Liver (tissue), 8 donors: ENCODE measurements at regions not wholly inside any gene's neighbourhood (a gene's known extent, or its start where the extent isn't known, plus 50 kb on each side); places are given as distances from the start of the nearest gene placed in this dataset.

ENCODE experiments used
- DNase-seq: peaks from one replicate; pipeline ENCODE4 v3.0.0-alpha.2; 2017; ENCODE audit warnings: low spot score
- H3K27ac ChIP-seq, 2 donors: one replicate each; pipeline ENCODE4 v1.7.0; 2013; ENCODE audit warnings: inconsistent platforms in 2 of 2, low read length in 2 of 2, control low read depth in 1 of 2, low read depth in 1 of 2, mild to moderate bottlenecking in 1 of 2
- H3K27me3 ChIP-seq, 4 donors: one replicate each; pipeline versions ENCODE4 v1.6.1 to v1.7.0; 2013; ENCODE audit warnings: low read length in 3 of 4, inconsistent platforms in 1 of 4, mild to moderate bottlenecking in 1 of 4, moderate library complexity in 1 of 4; ENCODE audit not compliant: control insufficient read depth in 4 of 4, insufficient read depth in 4 of 4
- H3K36me3 ChIP-seq, 4 donors: one replicate each; pipeline versions ENCODE4 v1.6.1 to v1.7.0; 2013; ENCODE audit warnings: low read length in 3 of 4, mild to moderate bottlenecking in 3 of 4, low read depth in 1 of 4, moderate library complexity in 1 of 4; ENCODE audit not compliant: control insufficient read depth in 4 of 4, insufficient read depth in 3 of 4
- H3K4me1 ChIP-seq, 4 donors: one replicate each; pipeline versions ENCODE4 v1.6.1 to v1.7.0; 2013; ENCODE audit warnings: low read length in 3 of 4, mild to moderate bottlenecking in 3 of 4, moderate library complexity in 1 of 4; ENCODE audit not compliant: control insufficient read depth in 4 of 4, insufficient read depth in 4 of 4
- H3K4me3 ChIP-seq, 3 donors: one replicate each; pipeline versions ENCODE4 v1.6.1 to v1.7.0; 2013; ENCODE audit warnings: low read length in 3 of 3, control low read depth in 1 of 3, low read depth in 1 of 3, mild to moderate bottlenecking in 1 of 3
- H3K9ac ChIP-seq, 2 donors: one replicate each; pipeline ENCODE4 v1.7.0; 2013; ENCODE audit warnings: low read length in 2 of 2, mild to moderate bottlenecking in 2 of 2, moderate library complexity in 2 of 2, control low read depth in 1 of 2, low read depth in 1 of 2
- H3K9me3 ChIP-seq, 4 donors: one replicate each; pipeline versions ENCODE4 v1.6.1 to v1.7.0; 2013; ENCODE audit warnings: low read length in 3 of 4; ENCODE audit not compliant: control insufficient read depth in 4 of 4
- ATF3 ChIP-seq: IDR thresholded peaks from 2 replicates; pipeline ENCODE4 v1.6.1; 2016; ENCODE audit warnings: antibody characterized with exemption
- FOXA1 ChIP-seq: IDR thresholded peaks from 2 replicates; pipeline ENCODE4 v1.6.1; 2016; ENCODE audit warnings: antibody characterized with exemption
- FOXA2 ChIP-seq: IDR thresholded peaks from 2 replicates; pipeline ENCODE4 v1.6.1; 2016; ENCODE audit warnings: antibody characterized with exemption
- GABPA ChIP-seq, 2 donors: IDR thresholded peaks in 1 of 2; conservative IDR thresholded peaks in 1 of 2; 2 replicates each; pipeline ENCODE4 v1.6.1; 2016; ENCODE audit warnings: antibody characterized with exemption in 2 of 2, mild to moderate bottlenecking in 1 of 2, moderate library complexity in 1 of 2
- HNF4A ChIP-seq, 2 donors: conservative IDR thresholded peaks; 2 replicates each; pipeline ENCODE4 v1.6.1; 2016; ENCODE audit warnings: antibody characterized with exemption in 2 of 2, mild to moderate bottlenecking in 2 of 2
- HNF4G ChIP-seq: IDR thresholded peaks from 2 replicates; pipeline ENCODE4 v1.6.1; 2016; ENCODE audit warnings: antibody characterized with exemption
- JUND ChIP-seq, 2 donors: IDR thresholded peaks; 2 replicates each; pipeline ENCODE4 v1.6.1; 2016; ENCODE audit warnings: antibody characterized with exemption in 2 of 2
- NR2F2 ChIP-seq: IDR thresholded peaks from 2 replicates; pipeline ENCODE4 v1.6.1; 2016; ENCODE audit warnings: antibody characterized with exemption
- RAD21 ChIP-seq, 2 donors: IDR thresholded peaks; 2 replicates each; pipeline ENCODE4 v1.6.1; 2016; ENCODE audit warnings: antibody characterized with exemption in 2 of 2, mild to moderate bottlenecking in 2 of 2
- REST ChIP-seq: IDR thresholded peaks from 2 replicates; pipeline ENCODE4 v1.6.1; 2016; ENCODE audit warnings: antibody characterized with exemption, mild to moderate bottlenecking
- RXRA ChIP-seq, 2 donors: IDR thresholded peaks; 2 replicates each; pipeline ENCODE4 v1.6.1; 2017 to 2018; ENCODE audit warnings: antibody characterized with exemption in 2 of 2, mild to moderate bottlenecking in 1 of 2
- SP1 ChIP-seq: IDR thresholded peaks from 2 replicates; pipeline ENCODE4 v1.6.1; 2018; ENCODE audit warnings: antibody characterized with exemption, mild to moderate bottlenecking
- TAF1 ChIP-seq: conservative IDR thresholded peaks from 2 replicates; pipeline ENCODE4 v1.6.1; 2016; ENCODE audit warnings: antibody characterized with exemption, mild to moderate bottlenecking
- YY1 ChIP-seq: IDR thresholded peaks from 2 replicates; pipeline ENCODE4 v1.6.1; 2016; ENCODE audit warnings: antibody characterized with exemption, mild to moderate bottlenecking
- WGBS: extraction: QIAGEN DNeasy Blood & Tissue Kit; methylation state at CpG from one replicate; pipeline ENCODE4 v1.1.7; 2013; 5-methylcytosine and 5-hydroxymethylcytosine counted together
- TF ChIP-seq, protein P1 (sequence below): fragments of 150-350 bp; IDR thresholded peaks from 2 replicates; pipeline ENCODE4 v1.5.1; 2017; ENCODE audit warnings: improper control_type of control experiment, low read depth, low read length; ENCODE audit not compliant: missing input control
- donor health status: healthy.
- donor health status: healthy.
- donor health status: healthy.
- donor health status: healthy.
- donor health status: healthy.

DNA sequence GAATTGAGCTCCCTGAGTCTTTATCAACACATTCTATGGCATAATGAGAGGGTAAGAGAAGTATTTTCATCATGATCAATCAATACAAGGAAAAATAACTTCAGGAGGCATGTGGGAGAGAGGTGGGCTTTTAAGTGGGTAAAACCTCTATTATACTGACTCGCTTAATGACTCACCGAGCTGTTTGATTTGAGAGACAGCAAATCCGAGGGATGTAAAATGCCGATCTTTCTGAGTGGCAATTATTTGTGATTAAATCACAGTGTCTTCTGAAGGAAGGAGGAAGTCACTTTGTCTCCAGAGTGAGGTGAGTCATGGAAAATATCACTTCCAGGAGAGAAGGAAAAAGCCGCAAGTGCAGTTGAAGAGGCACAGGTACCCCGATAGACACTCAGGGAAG is 320.4 kb downstream of the DRD1 start:
- no peaks in the 10 kb centered on the region for H3K4me1 ChIP-seq
- no peak overlapping the region for H3K4me3 ChIP-seq
- no peak overlapping the region for H3K9ac ChIP-seq
- no peak overlapping the region for H3K27ac ChIP-seq
- no peak for TF ChIP-seq NR2F2
- DNase-seq: no peak
- 87% methylated on average over 6 of the region's 6 CpGs for WGBS
- no peaks in the 10 kb centered on the region for H3K27me3 ChIP-seq
- no peaks in the 10 kb centered on the region for H3K36me3 ChIP-seq
- no peaks in the 10 kb centered on the region for H3K9me3 ChIP-seq

- Histone ChIP-seq H3K9ac (no peak overlapping the region), H3K4me3 (no peak overlapping the region), H3K27ac (no peak overlapping the region), H3K4me1 (no peaks in the 10 kb centered on the region), H3K27me3 (no peaks in the 10 kb centered on the region), H3K9me3 (no peaks in the 10 kb centered on the region), H3K36me3 (no peaks in the 10 kb centered on the region)
- DNase-seq: no peak
- 78% methylated on average over 2 of the region's 2 CpGs for WGBS
- no peak for TF ChIP-seq JUND (IDR thresholded peaks at IDR 0.05)
Observed at GRCh38 chr5:175121457-175121856, 322.5 kb downstream of the DRD1 start.

- no peaks in the 10 kb centered on the region for H3K4me1 ChIP-seq
- H3K9ac ChIP-seq: no peak overlapping the region
- no peak overlapping the region for H3K4me3 ChIP-seq
- no peaks in the 10 kb centered on the region for H3K9me3 ChIP-seq
- H3K27ac ChIP-seq: no peak overlapping the region
- WGBS: 89% methylated on average over 7 of the region's 7 CpGs
- TF ChIP-seq FOXA1 (no peak), RXRA (IDR thresholded peaks at IDR 0.05) (no peak), TAF1 (no peak), HNF4A (conservative IDR thresholded peaks at IDR 0.05) (no peak), GABPA (IDR thresholded peaks at IDR 0.05 in 1 of 2, conservative IDR thresholded peaks at IDR 0.05 in 1 of 2) (no peak), ATF3 (no peak), FOXA2 (no peak), REST (no peak), YY1 (no peak), NR2F2 (no peak), JUND (IDR thresholded peaks at IDR 0.05) (no peak), RAD21 (IDR thresholded peaks at IDR 0.05) (no peak), SP1 (no peak), HNF4G (no peak)
- TF ChIP-seq, protein P1, sequence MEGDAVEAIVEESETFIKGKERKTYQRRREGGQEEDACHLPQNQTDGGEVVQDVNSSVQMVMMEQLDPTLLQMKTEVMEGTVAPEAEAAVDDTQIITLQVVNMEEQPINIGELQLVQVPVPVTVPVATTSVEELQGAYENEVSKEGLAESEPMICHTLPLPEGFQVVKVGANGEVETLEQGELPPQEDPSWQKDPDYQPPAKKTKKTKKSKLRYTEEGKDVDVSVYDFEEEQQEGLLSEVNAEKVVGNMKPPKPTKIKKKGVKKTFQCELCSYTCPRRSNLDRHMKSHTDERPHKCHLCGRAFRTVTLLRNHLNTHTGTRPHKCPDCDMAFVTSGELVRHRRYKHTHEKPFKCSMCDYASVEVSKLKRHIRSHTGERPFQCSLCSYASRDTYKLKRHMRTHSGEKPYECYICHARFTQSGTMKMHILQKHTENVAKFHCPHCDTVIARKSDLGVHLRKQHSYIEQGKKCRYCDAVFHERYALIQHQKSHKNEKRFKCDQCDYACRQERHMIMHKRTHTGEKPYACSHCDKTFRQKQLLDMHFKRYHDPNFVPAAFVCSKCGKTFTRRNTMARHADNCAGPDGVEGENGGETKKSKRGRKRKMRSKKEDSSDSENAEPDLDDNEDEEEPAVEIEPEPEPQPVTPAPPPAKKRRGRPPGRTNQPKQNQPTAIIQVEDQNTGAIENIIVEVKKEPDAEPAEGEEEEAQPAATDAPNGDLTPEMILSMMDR: no peak
- DNase-seq: no peak
- H3K36me3 ChIP-seq: no peaks in the 10 kb centered on the region
- no peaks in the 10 kb centered on the region for H3K27me3 ChIP-seq
Observed at GRCh38 chr5:175120412-175120811, 323.6 kb downstream of the DRD1 start.
